Type B pancreatic cell (in vitro differentiated cells): ENCODE measurements at regions not wholly inside any gene's neighbourhood (a gene's known extent, or its start where the extent isn't known, plus 50 kb on each side); places are given as distances from the start of the nearest gene placed in this dataset.
"Not testable (repeated sequence)": the region's sequence is repeated elsewhere in the genome, so short reads cannot be mapped to it uniquely, and the experiment has no call there.

Experiments
- DNase-seq: peaks from one replicate; pipeline ENCODE4 v3.0.0; 2021; ENCODE audit warnings: mixed read lengths; ENCODE audit not compliant: unreplicated experiment; ENCODE audit errors: extremely low spot score
- H3K27ac Mint-ChIP-seq: 2 replicates; pipeline ENCODE4 v1.8.0; 2021; ENCODE audit warnings: mild to moderate bottlenecking, mixed read lengths
- H3K27me3 Mint-ChIP-seq: 2 replicates; pipeline ENCODE4 v1.8.0; 2021; ENCODE audit warnings: mixed read lengths
- H3K36me3 Mint-ChIP-seq: 2 replicates; pipeline ENCODE4 v1.8.0; 2021; ENCODE audit warnings: mixed read lengths
- H3K4me1 Mint-ChIP-seq: one replicate; pipeline ENCODE4 v1.8.0; 2021; ENCODE audit warnings: mixed read lengths; ENCODE audit not compliant: unreplicated experiment
- H3K4me3 Mint-ChIP-seq: 2 replicates; pipeline ENCODE4 v1.8.0; 2021; ENCODE audit warnings: mild to moderate bottlenecking, mixed read lengths
- H3K9me3 Mint-ChIP-seq: 2 replicates; pipeline ENCODE4 v1.8.0; 2021; ENCODE audit warnings: mixed read lengths
- TF ChIP-seq, protein P1 (sequence below): fragments of 200-600 bp; sonication (generic); conservative IDR thresholded peaks from 2 replicates; pipeline ENCODE4 v1.5.0; 2021; ENCODE audit warnings: antibody characterized with exemption, mild to moderate bottlenecking

GRCh38 chr7:113349339-113349738, 231.0 kb upstream of the SMIM30 start:
- no peak overlapping the region for H3K4me3 Mint-ChIP-seq
- H3K27me3 Mint-ChIP-seq: peaks cover 8% of the 10 kb centered on the region
- no peaks in the 10 kb centered on the region for H3K4me1 Mint-ChIP-seq
- TF ChIP-seq, protein P1, sequence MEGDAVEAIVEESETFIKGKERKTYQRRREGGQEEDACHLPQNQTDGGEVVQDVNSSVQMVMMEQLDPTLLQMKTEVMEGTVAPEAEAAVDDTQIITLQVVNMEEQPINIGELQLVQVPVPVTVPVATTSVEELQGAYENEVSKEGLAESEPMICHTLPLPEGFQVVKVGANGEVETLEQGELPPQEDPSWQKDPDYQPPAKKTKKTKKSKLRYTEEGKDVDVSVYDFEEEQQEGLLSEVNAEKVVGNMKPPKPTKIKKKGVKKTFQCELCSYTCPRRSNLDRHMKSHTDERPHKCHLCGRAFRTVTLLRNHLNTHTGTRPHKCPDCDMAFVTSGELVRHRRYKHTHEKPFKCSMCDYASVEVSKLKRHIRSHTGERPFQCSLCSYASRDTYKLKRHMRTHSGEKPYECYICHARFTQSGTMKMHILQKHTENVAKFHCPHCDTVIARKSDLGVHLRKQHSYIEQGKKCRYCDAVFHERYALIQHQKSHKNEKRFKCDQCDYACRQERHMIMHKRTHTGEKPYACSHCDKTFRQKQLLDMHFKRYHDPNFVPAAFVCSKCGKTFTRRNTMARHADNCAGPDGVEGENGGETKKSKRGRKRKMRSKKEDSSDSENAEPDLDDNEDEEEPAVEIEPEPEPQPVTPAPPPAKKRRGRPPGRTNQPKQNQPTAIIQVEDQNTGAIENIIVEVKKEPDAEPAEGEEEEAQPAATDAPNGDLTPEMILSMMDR: no peak
- no peaks in the 10 kb centered on the region for H3K9me3 Mint-ChIP-seq
- no peak for DNase-seq
- H3K36me3 Mint-ChIP-seq: no peaks in the 10 kb centered on the region
- no peak overlapping the region for H3K27ac Mint-ChIP-seq

DNA sequence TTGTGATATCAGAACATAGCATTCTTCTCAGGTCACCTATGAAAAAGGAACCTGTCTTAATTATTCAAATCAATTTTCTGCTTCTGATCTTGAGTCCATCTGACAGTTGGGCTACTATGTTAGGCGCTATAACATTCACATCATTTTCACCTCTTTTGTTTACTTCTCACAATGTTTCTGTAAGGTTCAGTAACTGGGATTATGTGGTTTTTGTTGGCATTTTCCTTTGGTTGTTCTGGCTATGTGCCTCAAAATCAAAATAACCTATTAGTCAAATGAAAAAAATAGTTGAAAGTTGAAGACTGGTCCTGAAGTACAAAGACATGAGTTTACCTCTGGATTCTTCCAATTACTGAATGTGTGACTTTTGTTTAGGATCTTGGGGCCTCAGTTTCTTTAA, 221.3 kb upstream of the SMIM30 start:
- Mint-ChIP-seq H3K27me3 (no peaks in the 10 kb centered on the region), H3K27ac (no peak overlapping the region), H3K4me3 (no peak overlapping the region), H3K36me3 (no peaks in the 10 kb centered on the region), H3K9me3 (no peaks in the 10 kb centered on the region), H3K4me1 (no peaks in the 10 kb centered on the region)
- no peak for DNase-seq
- TF ChIP-seq, protein P1: no peak

GRCh38 chr7:113338071-113338696, 219.8 kb upstream of the SMIM30 start:
- Mint-ChIP-seq H3K9me3 (no peaks in the 10 kb centered on the region), H3K36me3 (no peaks in the 10 kb centered on the region), H3K27ac (no peak overlapping the region), H3K4me3 (no peak overlapping the region), H3K27me3 (no peaks in the 10 kb centered on the region), H3K4me1 (no peaks in the 10 kb centered on the region)
- TF ChIP-seq, protein P1: no peak
- no peak for DNase-seq

DNA sequence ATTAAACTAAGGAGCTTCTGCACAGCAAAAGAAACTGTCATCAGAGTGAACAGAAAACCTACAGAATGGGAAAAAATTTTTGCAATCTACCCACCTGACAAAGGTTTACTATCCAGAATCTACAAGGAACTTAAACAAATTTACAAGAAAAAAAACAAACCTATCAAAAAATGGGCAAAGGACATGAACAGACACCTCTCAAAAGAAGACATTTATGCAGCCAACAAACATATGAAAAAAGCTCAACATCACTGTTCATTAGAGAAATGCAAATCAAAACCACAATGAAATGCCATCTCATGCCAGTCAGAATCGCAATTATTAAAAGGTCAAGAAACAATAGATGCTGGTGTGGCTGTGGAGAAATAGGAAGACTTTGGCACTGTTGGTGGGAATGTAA, 218.5 kb upstream of the SMIM30 start:
- not testable (repeated sequence) for H3K27ac Mint-ChIP-seq, H3K27me3 Mint-ChIP-seq, H3K36me3 Mint-ChIP-seq, H3K4me3 Mint-ChIP-seq, DNase-seq, H3K9me3 Mint-ChIP-seq, H3K4me1 Mint-ChIP-seq

GRCh38 chr7:113331155-113331898, 213.0 kb upstream of the SMIM30 start:
- H3K4me1 Mint-ChIP-seq: no peaks in the 10 kb centered on the region
- DNase-seq: no peak
- no peaks in the 10 kb centered on the region for H3K36me3 Mint-ChIP-seq
- TF ChIP-seq, protein P1: no peak
- no peak overlapping the region for H3K27ac Mint-ChIP-seq
- H3K27me3 Mint-ChIP-seq: no peaks in the 10 kb centered on the region
- H3K4me3 Mint-ChIP-seq: no peak overlapping the region
- no peaks in the 10 kb centered on the region for H3K9me3 Mint-ChIP-seq

DNA sequence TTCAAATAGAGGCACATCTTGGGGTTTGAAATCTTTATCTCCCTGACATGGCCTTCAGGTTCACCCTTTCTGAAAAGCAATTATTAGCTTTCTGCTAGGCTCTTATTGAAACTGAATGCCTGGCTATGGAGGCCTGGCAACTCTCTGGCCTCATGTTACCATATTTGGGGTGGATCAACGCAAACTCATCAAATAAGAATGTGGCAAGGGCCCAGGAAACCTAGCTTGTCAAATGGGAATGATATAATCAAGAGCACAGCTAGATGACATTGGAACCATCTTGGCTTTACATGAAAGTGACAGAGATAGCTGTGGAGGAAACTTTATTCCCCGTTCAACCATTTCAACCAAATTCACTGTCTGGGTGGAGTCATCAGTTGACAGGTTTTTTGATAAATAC, 202.8 kb upstream of the SMIM30 start:
- no peaks in the 10 kb centered on the region for H3K9me3 Mint-ChIP-seq
- DNase-seq: no peak
- no peaks in the 10 kb centered on the region for H3K4me1 Mint-ChIP-seq
- peaks cover 3% of the 10 kb centered on the region for H3K27me3 Mint-ChIP-seq
- no peak overlapping the region for H3K4me3 Mint-ChIP-seq
- no peak overlapping the region for H3K27ac Mint-ChIP-seq
- H3K36me3 Mint-ChIP-seq: no peaks in the 10 kb centered on the region
- TF ChIP-seq, protein P1: no peak
